IMR-90 (cell line): ENCODE measurements at regions not wholly inside any gene's neighbourhood (a gene's known extent, or its start where the extent isn't known, plus 50 kb on each side); places are given as distances from the start of the nearest gene placed in this dataset.

ENCODE experiments used
- ATAC-seq: fragments of 200-7000 bp; cut with Tn5 transposase; 2 replicates; pipeline ENCODE4 v1.9.1; 2020; ENCODE audit warnings: low read depth, mild to moderate bottlenecking, moderate library complexity
- BruUV-seq: library from RNA; stranded (reverse); fragments of 400-500 nt; replicated peaks from 2 replicates; lab custom pipeline; 2021; lab: Mats Ljungman, UMichigan
- CTCF ChIA-PET: fragments of 300-600 bp; formaldehyde crosslinking; extraction: SDS; loops from one replicate; lab custom pipeline; 2021; ENCODE audit warnings: antibody characterized with exemption; lab: Yijun Ruan, JAX
- POLR2A ChIA-PET: fragments of 300-600 bp; sonication (Branson Sonifier 250); formaldehyde crosslinking; loops from one replicate; lab custom pipeline; 2022; ENCODE audit warnings: antibody characterized with exemption; ENCODE audit not compliant: unreplicated experiment; lab: Charles Lee
- DNase-seq: peaks from one replicate; pipeline ENCODE4 v3.0.0; 2013
- H2AFZ ChIP-seq: replicated peaks from 2 replicates; pipeline ENCODE3; 2013; ENCODE audit warnings: low read length, mild to moderate bottlenecking; ENCODE audit not compliant: poor library complexity
- H2AK5ac ChIP-seq: 2 replicates; pipeline ENCODE4 v1.6.1; 2013; ENCODE audit warnings: low read depth, low read length, inconsistent platforms
- H2AK9ac ChIP-seq: replicated peaks from 2 replicates; pipeline ENCODE3; 2013; ENCODE audit warnings: mild to moderate bottlenecking, low read depth, low read length, moderate library complexity; ENCODE audit not compliant: poor library complexity
- H2BK120ac ChIP-seq: 2 replicates; pipeline ENCODE4 v1.6.1; 2013; ENCODE audit warnings: low read depth, low read length, inconsistent platforms
- H2BK15ac ChIP-seq: 3 replicates; pipeline ENCODE4 v1.6.1; 2013; ENCODE audit warnings: low read depth, low read length, inconsistent platforms
- H2BK20ac ChIP-seq: 2 replicates; pipeline ENCODE4 v1.6.1; 2013; ENCODE audit warnings: low read depth, mild to moderate bottlenecking, inconsistent platforms, low read length, moderate library complexity
- H2BK5ac ChIP-seq: 2 replicates; pipeline ENCODE4 v1.6.1; 2013; ENCODE audit warnings: mild to moderate bottlenecking, low read depth, low read length, inconsistent platforms; ENCODE audit not compliant: poor library complexity, severe bottlenecking
- H3K14ac ChIP-seq: replicated peaks from 2 replicates; pipeline ENCODE4 v1.6.1; 2013; ENCODE audit warnings: low read depth, low read length, inconsistent platforms
- H3K18ac ChIP-seq: 2 replicates; pipeline ENCODE4 v1.6.1; 2013; ENCODE audit warnings: low read depth, low read length, control low read depth
- H3K23ac ChIP-seq: 2 replicates; pipeline ENCODE4 v1.6.1; 2013; ENCODE audit warnings: low read depth, low read length, inconsistent platforms
- H3K27ac ChIP-seq: 2 replicates; pipeline ENCODE4 v1.5.1; 2013; ENCODE audit warnings: mild to moderate bottlenecking, control low read depth, low read length; ENCODE audit not compliant: insufficient read depth
- H3K27me3 ChIP-seq: 2 replicates; pipeline ENCODE4 v1.6.1; 2013; ENCODE audit warnings: low read length; ENCODE audit not compliant: control insufficient read depth, insufficient read depth
- H3K36me3 ChIP-seq: 2 replicates; pipeline ENCODE4 v1.6.1; 2013; ENCODE audit warnings: low read length, mixed read lengths; ENCODE audit not compliant: control insufficient read depth, insufficient read depth
- H3K4ac ChIP-seq: 2 replicates; pipeline ENCODE4 v1.6.1; 2013; ENCODE audit warnings: low read depth, low read length, inconsistent platforms
- H3K4me1 ChIP-seq: 2 replicates; pipeline ENCODE4 v1.6.1; 2013; ENCODE audit warnings: low read length, mixed read lengths; ENCODE audit not compliant: control insufficient read depth, insufficient read depth
- H3K4me2 ChIP-seq: 2 replicates; pipeline ENCODE4 v1.6.1; 2013; ENCODE audit warnings: low read depth, mild to moderate bottlenecking, control low read depth, low read length, moderate library complexity
- H3K4me3 ChIP-seq: 2 replicates; pipeline ENCODE4 v1.5.1; 2013; ENCODE audit warnings: low read depth, mild to moderate bottlenecking, control low read depth, low read length, moderate library complexity; ENCODE audit not compliant: insufficient read depth
- H3K56ac ChIP-seq: 2 replicates; pipeline ENCODE4 v1.6.1; 2013; ENCODE audit warnings: low read length, inconsistent platforms; ENCODE audit not compliant: insufficient read depth; ENCODE audit errors: extremely low read depth
- H3K79me1 ChIP-seq, 2 experiments: 2 replicates each; pipeline ENCODE4 v1.6.1; 2013; ENCODE audit warnings: low read length in 2 of 2, inconsistent platforms in 1 of 2, low read depth in 1 of 2
- H3K9ac ChIP-seq: 2 replicates; pipeline ENCODE4 v1.6.1; 2013; ENCODE audit warnings: low read depth, low read length, control low read depth
- H3K9me1 ChIP-seq: 2 replicates; pipeline ENCODE4 v1.6.1; 2013; ENCODE audit warnings: low read length, inconsistent platforms; ENCODE audit not compliant: insufficient read depth
- H3K9me3 ChIP-seq: 2 replicates; pipeline ENCODE4 v1.6.1; 2013; ENCODE audit warnings: low read length; ENCODE audit not compliant: control insufficient read depth, insufficient read depth
- H4K20me1 ChIP-seq: 2 replicates; pipeline ENCODE4 v1.6.1; 2013; ENCODE audit warnings: low read length, inconsistent platforms; ENCODE audit not compliant: insufficient read depth
- H4K5ac ChIP-seq: 2 replicates; pipeline ENCODE4 v1.6.1; 2013; ENCODE audit warnings: mild to moderate bottlenecking, low read depth, low read length, control low read depth
- H4K8ac ChIP-seq, 2 experiments: 2 replicates each; pipeline ENCODE4 v1.6.1; 2013; ENCODE audit warnings: low read depth in 2 of 2, low read length in 2 of 2, control low read depth in 1 of 2, inconsistent platforms in 1 of 2
- H4K91ac ChIP-seq: 2 replicates; pipeline ENCODE4 v1.6.1; 2013; ENCODE audit warnings: low read depth, low read length, inconsistent platforms; ENCODE audit not compliant: insufficient read depth
- CTCF ChIP-seq: conservative IDR thresholded peaks from 2 replicates; pipeline ENCODE4 v1.5.1; 2012; ENCODE audit warnings: mild to moderate bottlenecking, low read depth, low read length, improper control_type of control experiment
- FOS ChIP-seq: fragments of 150-350 bp; IDR thresholded peaks from 2 replicates; pipeline ENCODE4 v1.6.1; 2016; ENCODE audit warnings: low read depth, low read length
- MAFK ChIP-seq: IDR thresholded peaks from 2 replicates; pipeline ENCODE4 v1.6.1; 2012; ENCODE audit warnings: low read depth, low read length, improper control_type of control experiment
- RCOR1 ChIP-seq: IDR thresholded peaks from 2 replicates; pipeline ENCODE4 v1.6.1; 2012; ENCODE audit warnings: mild to moderate bottlenecking, low read length, improper control_type of control experiment; ENCODE audit not compliant: insufficient replicate concordance
- RFX5 ChIP-seq: IDR thresholded peaks from 2 replicates; pipeline ENCODE4 v1.8.0; 2012; ENCODE audit warnings: low read depth, mild to moderate bottlenecking, low read length, moderate library complexity
- WGBS, 2 experiments: methylation state at CpG; one replicate each; pipeline versions ENCODE4 v1.1.5 to v1.1.7; 2013; ENCODE audit warnings: missing lambda C conversion rate in 2 of 2; ENCODE audit not compliant: insufficient read length in 1 of 2; ENCODE audit errors: extremely low coverage in 2 of 2; 5-methylcytosine and 5-hydroxymethylcytosine counted together
- dilution Hi-C: fragments of 300-500 bp; cut with HindIII; formaldehyde crosslinking; loops from one replicate; pipeline ENCODE4 v1.14.3; 2018; ENCODE audit warnings: low sequenced_read_pairs; ENCODE audit not compliant: unreplicated experiment
- in situ Hi-C: fragments of 300-500 bp; cut with MboI; formaldehyde crosslinking; loops from 3 replicates; pipeline ENCODE4 v1.14.3; 2019; ENCODE audit warnings: low sequenced_read_pairs, inconsistent platforms, mixed read lengths
- intact Hi-C: fragments of 100-400 bp; cut with micrococcal nuclease; formaldehyde crosslinking; loops from 2 replicates; pipeline ENCODE4 v1.10.0; 2022

DNA sequence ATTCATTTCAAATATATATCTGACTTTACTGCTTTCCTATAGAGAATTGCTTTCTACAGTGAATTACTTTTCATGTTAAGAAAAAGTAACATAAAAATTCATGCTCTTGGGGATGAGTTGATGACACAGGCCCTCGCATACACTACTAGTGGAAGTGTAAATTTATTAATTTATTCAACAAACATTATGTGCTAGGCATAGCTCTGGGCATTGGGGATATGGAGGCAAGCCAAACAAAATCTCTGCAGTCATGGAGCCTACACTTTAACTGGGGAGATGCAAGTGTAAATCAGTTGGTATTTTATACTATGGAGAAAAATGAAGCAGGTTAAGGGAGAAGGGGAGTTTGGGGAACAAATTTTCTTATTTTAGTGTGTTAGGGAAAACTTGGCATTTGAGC, 340.7 kb downstream of the RAP2B start:
- H3K18ac ChIP-seq = no peak overlapping the region
- H2BK5ac ChIP-seq = no peak overlapping the region
- H3K23ac ChIP-seq = no peak overlapping the region
- H3K9me3 ChIP-seq = no peaks in the 10 kb centered on the region
- H3K4me3 ChIP-seq = no peak overlapping the region
- DNase-seq (no peak), ATAC-seq (no peak)
- no peak overlapping the region for H2BK15ac ChIP-seq
- ChIA-PET POLR2A (no interaction called here), CTCF (no interaction called here)
- H4K5ac ChIP-seq = no peak overlapping the region
- H4K20me1 ChIP-seq = no peaks in the 10 kb centered on the region
- no CpG with 5 or more reads among the region's 1 CpG for WGBS, 2 experiments
- no peaks in the 10 kb centered on the region for H3K79me1 ChIP-seq
- BruUV-seq = no TSS peak
- no peak overlapping the region for H2AK9ac ChIP-seq
- H3K27me3 ChIP-seq = no peaks in the 10 kb centered on the region
- H3K4me1 ChIP-seq = no peaks in the 10 kb centered on the region
- no peak overlapping the region for H2BK20ac ChIP-seq
- H3K4me2 ChIP-seq = no peak overlapping the region
- H2BK120ac ChIP-seq = no peak overlapping the region
- H3K14ac ChIP-seq = no peak overlapping the region
- H3K36me3 ChIP-seq = no peaks in the 10 kb centered on the region
- H3K56ac ChIP-seq = no peak overlapping the region
- H3K9me1 ChIP-seq = no peaks in the 10 kb centered on the region
- dilution Hi-C loops (no loop called here), in situ Hi-C loops (no loop called here), intact Hi-C loops (no loop called here)
- no peak overlapping the region for H4K8ac ChIP-seq
- H2AFZ ChIP-seq = no peak overlapping the region
- H2AK5ac ChIP-seq = no peak overlapping the region
- no peak overlapping the region for H4K91ac ChIP-seq
- TF ChIP-seq MAFK (no peak), RFX5 (no peak), FOS (no peak), RCOR1 (no peak), CTCF (no peak)
- H3K9ac ChIP-seq = no peak overlapping the region
- H3K27ac ChIP-seq = no peak overlapping the region
- no peak overlapping the region for H3K4ac ChIP-seq
